Lower leg skin (tissue), 4 donors: ENCODE measurements at regions not wholly inside any gene's neighbourhood (a gene's known extent, or its start where the extent isn't known, plus 50 kb on each side); places are given as distances from the start of the nearest gene placed in this dataset.

ENCODE experiments used
- DNase-seq, 2 donors: peaks; one replicate each; pipeline ENCODE4 v3.0.0-alpha.2; 2019; ENCODE audit warnings: low spot score in 2 of 2
- H3K4me3 ChIP-seq: fragments of 200-600 bp; sonication (generic); 2 replicates; pipeline ENCODE4 v1.5.1; 2017; ENCODE audit warnings: mild to moderate bottlenecking, low read depth; ENCODE audit not compliant: poor library complexity, severe bottlenecking
- CTCF ChIP-seq, 3 donors: fragments of 450-650 bp; IDR thresholded peaks; one replicate each; pipeline ENCODE4 v1.5.1; 2016; ENCODE audit warnings: antibody characterized with exemption in 3 of 3, mild to moderate bottlenecking in 3 of 3, moderate library complexity in 2 of 3
- POLR2A ChIP-seq, 2 donors: fragments of 450-650 bp; IDR thresholded peaks; one replicate each; pipeline ENCODE4 v1.6.1; 2016 to 2017; ENCODE audit warnings: antibody characterized with exemption in 2 of 2, mild to moderate bottlenecking in 1 of 2, moderate library complexity in 1 of 2
- WGBS, 2 donors: methylation state at CpG; one replicate each; pipeline ENCODE4 v1.1.5; 2018; 5-methylcytosine and 5-hydroxymethylcytosine counted together
- intact Hi-C: fragments of 100-400 bp; cut with DNase I; formaldehyde crosslinking; loops from one replicate; pipeline ENCODE4 v1.15.0; 2023; ENCODE audit warnings: low total_unique reads

- DNase-seq: no peak
- 82 to 84% methylated on average over 6 of the region's 6 CpGs for WGBS, 2 donors
Observed at GRCh38 chr5:167528651-167529050, 762.8 kb upstream of the WWC1 start.

GRCh38 chr5:167530548-167530947 lies 760.9 kb upstream of the WWC1 start:
- H3K4me3 ChIP-seq: no peak overlapping the region
- 31 to 46% methylated on average over 13 of the region's 13 CpGs for WGBS, 2 donors
- intact Hi-C loops: no loop called here
- TF ChIP-seq CTCF (IDR thresholded peaks at IDR 0.05) (no peak), POLR2A (IDR thresholded peaks at IDR 0.05) (no peak)
- DNase-seq: no peak

More at GRCh38 chr5:167528651-167529050, 762.8 kb upstream of the WWC1 start:
- no peak for TF ChIP-seq CTCF (IDR thresholded peaks at IDR 0.05)
- no peak for TF ChIP-seq POLR2A (IDR thresholded peaks at IDR 0.05)
- H3K4me3 ChIP-seq: no peak overlapping the region
- intact Hi-C loops: no loop called here

- H3K4me3 ChIP-seq: no peak overlapping the region
- intact Hi-C loops: no loop called here
- DNase-seq: no peak
- WGBS, 2 donors: 88 to 91% methylated on average over 11 of the region's 11 CpGs
- no peak for TF ChIP-seq CTCF (IDR thresholded peaks at IDR 0.05)
- no peak for TF ChIP-seq POLR2A (IDR thresholded peaks at IDR 0.05)
Observed at GRCh38 chr5:167533814-167534795, 757.3 kb upstream of the WWC1 start.

GRCh38 chr5:167539747-167540146 lies 751.7 kb upstream of the WWC1 start:
- H3K4me3 ChIP-seq: no peak overlapping the region
- intact Hi-C loops: no loop called here
- WGBS, 2 donors: 89 to 90% methylated on average over 5 of the region's 5 CpGs
- TF ChIP-seq CTCF (IDR thresholded peaks at IDR 0.05) (no peak), POLR2A (IDR thresholded peaks at IDR 0.05) (no peak)
- DNase-seq: no peak

- WGBS, 2 donors: 83 to 94% methylated on average over 4 of the region's 4 CpGs
Observed at GRCh38 chr5:167546270-167546669, 745.2 kb upstream of the WWC1 start.

More at GRCh38 chr5:167546270-167546669, 745.2 kb upstream of the WWC1 start:
- TF ChIP-seq CTCF (IDR thresholded peaks at IDR 0.05) (no peak), POLR2A (IDR thresholded peaks at IDR 0.05) (no peak)
- intact Hi-C loops: no loop called here
- no peak for DNase-seq
- no peak overlapping the region for H3K4me3 ChIP-seq
